IPS-15b (cell line): ENCODE measurements at regions not wholly inside any gene's neighbourhood (a gene's known extent, or its start where the extent isn't known, plus 50 kb on each side); places are given as distances from the start of the nearest gene placed in this dataset.
A peak's percentile ranks its signal among the peaks of the same experiment; 100 is the strongest.

Experiments used
- H3K27me3 ChIP-seq: one replicate; pipeline ENCODE4 v1.6.1; 2013; ENCODE audit warnings: low read length; ENCODE audit not compliant: control insufficient read depth, insufficient read depth
- H3K36me3 ChIP-seq: one replicate; pipeline ENCODE4 v1.6.1; 2013; ENCODE audit warnings: low read length; ENCODE audit not compliant: control insufficient read depth, insufficient read depth
- H3K4me1 ChIP-seq: one replicate; pipeline ENCODE4 v1.6.1; 2013; ENCODE audit warnings: mild to moderate bottlenecking, low read length; ENCODE audit not compliant: control insufficient read depth, insufficient read depth
- H3K4me3 ChIP-seq: one replicate; pipeline ENCODE4 v1.5.1; 2013; ENCODE audit warnings: low read depth, low read length
- H3K9ac ChIP-seq: one replicate; pipeline ENCODE4 v1.6.1; 2013; ENCODE audit warnings: low read depth, mild to moderate bottlenecking, low read length
- H3K9me3 ChIP-seq: one replicate; pipeline ENCODE4 v1.6.1; 2013; ENCODE audit warnings: mild to moderate bottlenecking, low read length; ENCODE audit not compliant: control insufficient read depth, insufficient read depth

GRCh38 chr6:137414599-137414998 is 79.6 kb downstream of the OLIG3 start:
- H3K36me3 ChIP-seq, result no peaks in the 10 kb centered on the region
- H3K4me1 ChIP-seq, result peaks cover 13% of the 10 kb centered on the region
- H3K27me3 ChIP-seq, result peaks cover 10% of the 10 kb centered on the region
- H3K9ac ChIP-seq, result no peak overlapping the region
- H3K4me3 ChIP-seq, result peak overlapping the region; percentile 53
- H3K9me3 ChIP-seq, result no peaks in the 10 kb centered on the region

GRCh38 chr6:137413482-137413881 is 80.7 kb downstream of the OLIG3 start:
- peaks cover 10% of the 10 kb centered on the region for H3K27me3 ChIP-seq
- peaks cover 13% of the 10 kb centered on the region for H3K4me1 ChIP-seq
- H3K9ac ChIP-seq, result no peak overlapping the region
- H3K9me3 ChIP-seq, result no peaks in the 10 kb centered on the region
- no peak overlapping the region for H3K4me3 ChIP-seq
- H3K36me3 ChIP-seq, result no peaks in the 10 kb centered on the region

- Histone ChIP-seq H3K4me3 (no peak overlapping the region), H3K4me1 (peaks cover 10% of the 10 kb centered on the region), H3K36me3 (no peaks in the 10 kb centered on the region), H3K9me3 (no peaks in the 10 kb centered on the region), H3K9ac (no peak overlapping the region), H3K27me3 (peaks cover 8% of the 10 kb centered on the region)
Measured at GRCh38 chr6:137412562-137412961, 81.6 kb downstream of the OLIG3 start.

- Histone ChIP-seq H3K36me3 (no peaks in the 10 kb centered on the region), H3K4me3 (no peak overlapping the region), H3K27me3 (peaks cover 3% of the 10 kb centered on the region)
Measured at GRCh38 chr6:137409266-137409777, 84.9 kb downstream of the OLIG3 start.

GRCh38 chr6:137407816-137408215 is 86.4 kb downstream of the OLIG3 start:
- Histone ChIP-seq H3K4me3 (no peak overlapping the region), H3K9me3 (no peaks in the 10 kb centered on the region), H3K4me1 (no peaks in the 10 kb centered on the region), H3K36me3 (no peaks in the 10 kb centered on the region), H3K9ac (no peak overlapping the region), H3K27me3 (no peaks in the 10 kb centered on the region)

More at GRCh38 chr6:137409266-137409777, 84.9 kb downstream of the OLIG3 start:
- peaks cover 1% of the 10 kb centered on the region for H3K4me1 ChIP-seq
- H3K9ac ChIP-seq, result no peak overlapping the region
- no peaks in the 10 kb centered on the region for H3K9me3 ChIP-seq

GRCh38 chr6:137405806-137406205 is 88.4 kb downstream of the OLIG3 start:
- Histone ChIP-seq H3K36me3 (no peaks in the 10 kb centered on the region), H3K9me3 (no peaks in the 10 kb centered on the region), H3K27me3 (no peaks in the 10 kb centered on the region), H3K4me3 (no peak overlapping the region), H3K9ac (no peak overlapping the region), H3K4me1 (no peaks in the 10 kb centered on the region)

GRCh38 chr6:137403855-137404254 is 90.3 kb downstream of the OLIG3 start:
- Histone ChIP-seq H3K9me3 (no peaks in the 10 kb centered on the region), H3K9ac (no peak overlapping the region), H3K27me3 (no peaks in the 10 kb centered on the region), H3K4me1 (no peaks in the 10 kb centered on the region), H3K36me3 (no peaks in the 10 kb centered on the region), H3K4me3 (no peak overlapping the region)

- no peak overlapping the region for H3K9ac ChIP-seq
- no peaks in the 10 kb centered on the region for H3K27me3 ChIP-seq
- H3K4me1 ChIP-seq, result no peaks in the 10 kb centered on the region
- no peaks in the 10 kb centered on the region for H3K9me3 ChIP-seq
- H3K4me3 ChIP-seq, result no peak overlapping the region
- no peaks in the 10 kb centered on the region for H3K36me3 ChIP-seq
Measured at GRCh38 chr6:137403443-137403842, 90.8 kb downstream of the OLIG3 start.

- Histone ChIP-seq H3K9me3 (no peaks in the 10 kb centered on the region), H3K4me3 (no peak overlapping the region), H3K36me3 (no peaks in the 10 kb centered on the region), H3K4me1 (no peaks in the 10 kb centered on the region), H3K9ac (no peak overlapping the region), H3K27me3 (no peaks in the 10 kb centered on the region)
Measured at GRCh38 chr6:137402143-137402680, 92.0 kb downstream of the OLIG3 start.

- Histone ChIP-seq H3K9me3 (no peaks in the 10 kb centered on the region), H3K9ac (no peak overlapping the region), H3K27me3 (no peaks in the 10 kb centered on the region), H3K36me3 (no peaks in the 10 kb centered on the region), H3K4me3 (no peak overlapping the region), H3K4me1 (no peaks in the 10 kb centered on the region)
Measured at GRCh38 chr6:137401088-137401487, 93.1 kb downstream of the OLIG3 start.

GRCh38 chr6:137399881-137400443 is 94.2 kb downstream of the OLIG3 start:
- Histone ChIP-seq H3K27me3 (no peaks in the 10 kb centered on the region), H3K4me1 (no peaks in the 10 kb centered on the region), H3K4me3 (no peak overlapping the region), H3K9me3 (no peaks in the 10 kb centered on the region), H3K9ac (no peak overlapping the region), H3K36me3 (no peaks in the 10 kb centered on the region)

GRCh38 chr6:137395316-137395715 is 98.9 kb downstream of the OLIG3 start:
- no peak overlapping the region for H3K4me3 ChIP-seq
- H3K27me3 ChIP-seq, result peaks cover 23% of the 10 kb centered on the region
- no peaks in the 10 kb centered on the region for H3K9me3 ChIP-seq
- H3K4me1 ChIP-seq, result no peaks in the 10 kb centered on the region
- H3K36me3 ChIP-seq, result no peaks in the 10 kb centered on the region
- no peak overlapping the region for H3K9ac ChIP-seq
